Astrocyte (in vitro differentiated cells and primary cell): ENCODE measurements at regions not wholly inside any gene's neighbourhood (a gene's known extent, or its start where the extent isn't known, plus 50 kb on each side); places are given as distances from the start of the nearest gene placed in this dataset.

Source experiments
- DNase-seq: peaks from one replicate; pipeline ENCODE4 v3.0.0-alpha.2; 2010; ENCODE audit warnings: low read depth
- FAIRE-seq: peaks from 2 replicates; lab custom pipeline; 2011; peaks lifted over from hg19 to GRCh38; lab: Jason Lieb, UNC
- H2AFZ ChIP-seq: 2 replicates; pipeline ENCODE4 v1.6.0; 2012; ENCODE audit warnings: low read depth, low read length, inconsistent platforms
- H3K27ac ChIP-seq: 2 replicates; pipeline ENCODE4 v1.5.1; 2011; ENCODE audit warnings: low read depth, low read length, inconsistent platforms
- H3K27me3 ChIP-seq: 2 replicates; pipeline ENCODE4 v1.6.0; 2011; ENCODE audit warnings: low read length, inconsistent platforms; ENCODE audit not compliant: insufficient read depth
- H3K36me3 ChIP-seq: 2 replicates; pipeline ENCODE4 v1.5.1; 2011; ENCODE audit warnings: low read length, inconsistent platforms; ENCODE audit not compliant: insufficient read depth
- H3K4me1 ChIP-seq: 2 replicates; pipeline ENCODE4 v1.5.1; 2011; ENCODE audit warnings: low read length, inconsistent platforms; ENCODE audit not compliant: insufficient read depth
- H3K4me2 ChIP-seq: 2 replicates; pipeline ENCODE4 v1.6.0; 2012; ENCODE audit warnings: low read length, inconsistent platforms
- H3K4me3 ChIP-seq: 2 replicates; pipeline ENCODE4 v1.5.1; 2011; ENCODE audit warnings: low read depth, mild to moderate bottlenecking, low read length, inconsistent platforms; ENCODE audit not compliant: insufficient read depth
- H3K79me2 ChIP-seq: 2 replicates; pipeline ENCODE4 v1.6.0; 2012; ENCODE audit warnings: mild to moderate bottlenecking, low read length, inconsistent platforms; ENCODE audit not compliant: insufficient read depth
- H3K9ac ChIP-seq: 2 replicates; pipeline ENCODE4 v1.6.0; 2012; ENCODE audit warnings: mild to moderate bottlenecking, low read length, inconsistent platforms
- H3K9me3 ChIP-seq: 2 replicates; pipeline ENCODE4 v1.5.1; 2012; ENCODE audit warnings: low read depth, mild to moderate bottlenecking, low read length, inconsistent platforms; ENCODE audit not compliant: insufficient read depth
- H4K20me1 ChIP-seq: 2 replicates; pipeline ENCODE4 v1.6.0; 2012; ENCODE audit warnings: low read length, inconsistent platforms; ENCODE audit not compliant: insufficient read depth
- H3K27ac Mint-ChIP-seq: one replicate; pipeline ENCODE4 v1.8.0; 2021; ENCODE audit warnings: mild to moderate bottlenecking, mixed read lengths; ENCODE audit not compliant: unreplicated experiment
- H3K27me3 Mint-ChIP-seq: one replicate; pipeline ENCODE4 v1.8.0; 2021; ENCODE audit warnings: low read depth, mixed read lengths; ENCODE audit not compliant: unreplicated experiment
- H3K36me3 Mint-ChIP-seq: one replicate; pipeline ENCODE4 v1.8.0; 2021; ENCODE audit warnings: low read depth, mixed read lengths; ENCODE audit not compliant: unreplicated experiment
- H3K4me1 Mint-ChIP-seq: one replicate; pipeline ENCODE4 v1.8.0; 2021; ENCODE audit warnings: low read depth, mixed read lengths; ENCODE audit not compliant: unreplicated experiment
- H3K4me3 Mint-ChIP-seq: one replicate; pipeline ENCODE4 v1.8.0; 2021; ENCODE audit warnings: mild to moderate bottlenecking, moderate library complexity, mixed read lengths; ENCODE audit not compliant: unreplicated experiment
- H3K9me3 Mint-ChIP-seq: one replicate; pipeline ENCODE4 v1.8.0; 2021; ENCODE audit warnings: mild to moderate bottlenecking, mixed read lengths; ENCODE audit not compliant: unreplicated experiment
- CTCF ChIP-seq: IDR thresholded peaks from 2 replicates; pipeline ENCODE4 v1.5.1; 2011; ENCODE audit warnings: low read depth, mild to moderate bottlenecking, inconsistent platforms, low read length, moderate library complexity; ENCODE audit not compliant: insufficient read depth
- EZH2 ChIP-seq: IDR thresholded peaks from 2 replicates; pipeline ENCODE4 v1.6.1; 2012; ENCODE audit warnings: mild to moderate bottlenecking, low read length, inconsistent platforms; ENCODE audit not compliant: insufficient read depth

GRCh38 chrX:39450234-39450977, 647.4 kb downstream of the BCOR start:
- Histone ChIP-seq H2AFZ (no peak overlapping the region), H4K20me1 (no peaks in the 10 kb centered on the region), H3K9me3 (no peaks in the 10 kb centered on the region), H3K4me3 (no peak overlapping the region), H3K27me3 (peaks cover 2% of the 10 kb centered on the region), H3K9ac (no peak overlapping the region), H3K36me3 (no peaks in the 10 kb centered on the region), H3K4me2 (no peak overlapping the region), H3K79me2 (no peaks in the 10 kb centered on the region), H3K4me1 (no peaks in the 10 kb centered on the region), H3K27ac (no peak overlapping the region)
- H3K4me1 Mint-ChIP-seq = peaks cover 7% of the 10 kb centered on the region
- no peak for TF ChIP-seq CTCF
- no peak for TF ChIP-seq EZH2
- H3K27ac Mint-ChIP-seq = no peak overlapping the region
- no peak for DNase-seq
- no peak overlapping the region for H3K4me3 Mint-ChIP-seq
- peaks cover 3% of the 10 kb centered on the region for H3K9me3 Mint-ChIP-seq
- FAIRE-seq = no peak
- no peaks in the 10 kb centered on the region for H3K36me3 Mint-ChIP-seq
- H3K27me3 Mint-ChIP-seq = peaks cover 28% of the 10 kb centered on the region

- Histone ChIP-seq H3K79me2 (no peaks in the 10 kb centered on the region), H3K4me1 (no peaks in the 10 kb centered on the region)
These were observed 646.7 kb downstream of the BCOR start for GRCh38 chrX:39451046-39451445.

More at GRCh38 chrX:39451046-39451445, 646.7 kb downstream of the BCOR start:
- Histone ChIP-seq H3K27me3 (peaks cover 2% of the 10 kb centered on the region), H4K20me1 (no peaks in the 10 kb centered on the region), H3K4me2 (no peak overlapping the region), H3K9ac (no peak overlapping the region), H2AFZ (no peak overlapping the region), H3K9me3 (no peaks in the 10 kb centered on the region), H3K36me3 (no peaks in the 10 kb centered on the region), H3K4me3 (no peak overlapping the region), H3K27ac (no peak overlapping the region)
- no peak for TF ChIP-seq EZH2
- no peak for TF ChIP-seq CTCF
- Mint-ChIP-seq H3K27ac (no peak overlapping the region), H3K4me3 (no peak overlapping the region), H3K4me1 (peaks cover 7% of the 10 kb centered on the region), H3K9me3 (peaks cover 3% of the 10 kb centered on the region), H3K36me3 (no peaks in the 10 kb centered on the region), H3K27me3 (peaks cover 23% of the 10 kb centered on the region)
- DNase-seq = no peak
- no peak for FAIRE-seq
